Body of pancreas (tissue), 4 donors: ENCODE measurements at regions not wholly inside any gene's neighbourhood (a gene's known extent, or its start where the extent isn't known, plus 50 kb on each side); places are given as distances from the start of the nearest gene placed in this dataset.

Source experiments
- ATAC-seq: fragments of 150-250 bp; one replicate; pipeline ENCODE4 v1.9.1; 2016
- DNase-seq, 4 donors: peaks; one replicate each; pipeline ENCODE4 v3.0.0-alpha.2; 2019
- H3K27ac ChIP-seq, 4 donors: fragments of 200-600 bp; sonication (generic); 1 replicate in 3 of 4; 2 replicates in 1 of 4; pipeline versions ENCODE4 v1.5.1 to v1.6.1; 2016 to 2019; ENCODE audit warnings: mild to moderate bottlenecking in 1 of 4, mixed read lengths in 1 of 4, moderate library complexity in 1 of 4
- H3K27me3 ChIP-seq, 2 donors: fragments of 200-600 bp; sonication (generic); one replicate each; pipeline ENCODE4 v1.6.0; 2016; ENCODE audit warnings: mild to moderate bottlenecking in 1 of 2
- H3K36me3 ChIP-seq, 2 donors: fragments of 200-600 bp; sonication (generic); replicated peaks in 1 of 2; 2 replicates each; pipeline ENCODE4 v1.5.1; 2016; ENCODE audit warnings: low read depth in 2 of 2; ENCODE audit not compliant: insufficient read depth in 1 of 2
- H3K4me1 ChIP-seq: fragments of 200-600 bp; sonication (generic); one replicate; pipeline ENCODE4 v1.6.0; 2016
- H3K4me3 ChIP-seq, 2 donors: fragments of 200-600 bp; sonication (generic); 1 replicate in 1 of 2; 2 replicates in 1 of 2; pipeline ENCODE4 v1.5.1; 2016 to 2019
- H3K9me3 ChIP-seq, 3 donors: fragments of 200-600 bp; sonication (generic); 1 replicate in 2 of 3; 2 replicates in 1 of 3; pipeline ENCODE4 v1.5.1; 2016
- POLR2A ChIP-seq, 3 donors: fragments of 450-650 bp; IDR thresholded peaks; one replicate each; pipeline ENCODE4 v1.6.1; 2016; ENCODE audit warnings: antibody characterized with exemption in 3 of 3, mild to moderate bottlenecking in 2 of 3
- WGBS, 2 donors: methylation state at CpG; one replicate each; pipeline ENCODE4 v1.1.5; 2017; 5-methylcytosine and 5-hydroxymethylcytosine counted together
- intact Hi-C: fragments of 100-400 bp; cut with DNase I; formaldehyde crosslinking; loops from one replicate; pipeline ENCODE4 v1.15.1; 2023
- TF ChIP-seq, protein P1 (sequence below), 7 experiments: fragments of 450-650 bp in 4 of 7; fragments of 200-600 bp in 3 of 7; sonication (generic) in 3 of 7; IDR thresholded peaks; one replicate each; pipeline ENCODE4 v1.5.1; 2016 to 2019; ENCODE audit warnings: antibody characterized with exemption in 7 of 7

DNA sequence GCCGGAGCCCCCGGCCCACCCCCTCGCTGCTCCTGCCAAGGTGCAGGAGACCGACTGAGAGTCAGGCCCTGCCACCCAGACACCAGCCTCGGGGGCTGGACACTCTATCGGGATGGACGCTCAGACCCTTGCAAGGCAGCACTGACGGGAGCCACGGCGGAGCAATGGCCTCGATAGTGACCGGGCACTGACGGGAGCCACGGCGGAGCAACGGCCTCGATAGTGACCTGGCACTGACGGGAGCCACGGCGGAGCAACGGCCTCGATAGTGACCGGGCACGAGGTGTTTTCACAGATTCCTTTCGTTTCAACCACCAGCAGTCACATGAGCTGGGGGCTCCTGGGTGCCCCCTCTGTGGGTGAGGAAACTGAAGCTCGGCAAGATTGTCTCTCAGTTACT lies 123.6 kb upstream of the PPP1R26 start:
- 80 to 96% methylated on average over 14 to 25 of the region's 26 CpGs for WGBS, 2 donors
- DNase-seq (no peak), ATAC-seq (no peak)
- no peaks in the 10 kb centered on the region for H3K9me3 ChIP-seq
- no peaks in the 10 kb centered on the region for H3K4me1 ChIP-seq
- intact Hi-C loops: no loop called here
- no peaks in the 10 kb centered on the region for H3K27me3 ChIP-seq
- H3K4me3 ChIP-seq: no peak overlapping the region
- no peaks in the 10 kb centered on the region for H3K36me3 ChIP-seq
- no peak for TF ChIP-seq POLR2A (IDR thresholded peaks at IDR 0.05)
- TF ChIP-seq, protein P1, sequence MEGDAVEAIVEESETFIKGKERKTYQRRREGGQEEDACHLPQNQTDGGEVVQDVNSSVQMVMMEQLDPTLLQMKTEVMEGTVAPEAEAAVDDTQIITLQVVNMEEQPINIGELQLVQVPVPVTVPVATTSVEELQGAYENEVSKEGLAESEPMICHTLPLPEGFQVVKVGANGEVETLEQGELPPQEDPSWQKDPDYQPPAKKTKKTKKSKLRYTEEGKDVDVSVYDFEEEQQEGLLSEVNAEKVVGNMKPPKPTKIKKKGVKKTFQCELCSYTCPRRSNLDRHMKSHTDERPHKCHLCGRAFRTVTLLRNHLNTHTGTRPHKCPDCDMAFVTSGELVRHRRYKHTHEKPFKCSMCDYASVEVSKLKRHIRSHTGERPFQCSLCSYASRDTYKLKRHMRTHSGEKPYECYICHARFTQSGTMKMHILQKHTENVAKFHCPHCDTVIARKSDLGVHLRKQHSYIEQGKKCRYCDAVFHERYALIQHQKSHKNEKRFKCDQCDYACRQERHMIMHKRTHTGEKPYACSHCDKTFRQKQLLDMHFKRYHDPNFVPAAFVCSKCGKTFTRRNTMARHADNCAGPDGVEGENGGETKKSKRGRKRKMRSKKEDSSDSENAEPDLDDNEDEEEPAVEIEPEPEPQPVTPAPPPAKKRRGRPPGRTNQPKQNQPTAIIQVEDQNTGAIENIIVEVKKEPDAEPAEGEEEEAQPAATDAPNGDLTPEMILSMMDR (IDR thresholded peaks at IDR 0.05): no peak
- H3K27ac ChIP-seq: no peak overlapping the region

DNA sequence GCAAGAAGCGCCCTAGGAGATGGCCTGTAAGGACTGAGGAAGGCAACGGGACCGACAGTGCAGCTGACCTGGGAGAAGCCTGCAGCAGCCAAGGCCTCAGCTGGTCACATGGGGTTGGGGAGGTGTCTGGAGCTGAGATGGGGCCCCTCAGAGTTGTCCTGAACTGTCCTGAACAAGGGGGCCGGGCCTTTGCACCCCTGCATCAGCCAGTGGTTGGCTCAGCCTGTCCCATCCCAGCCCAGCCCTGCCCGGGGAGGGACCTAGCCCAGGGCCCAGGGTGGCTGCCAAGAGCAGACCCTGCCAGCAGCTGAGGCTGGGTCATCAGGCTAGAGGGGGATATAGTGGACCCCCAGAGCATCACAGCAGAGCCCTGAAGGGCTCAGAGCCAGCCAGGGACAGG lies 122.8 kb upstream of the PPP1R26 start:
- Histone ChIP-seq H3K36me3 (no peaks in the 10 kb centered on the region), H3K9me3 (no peaks in the 10 kb centered on the region), H3K4me3 (no peak overlapping the region), H3K27me3 (no peaks in the 10 kb centered on the region), H3K27ac (no peak overlapping the region), H3K4me1 (no peaks in the 10 kb centered on the region)
- intact Hi-C loops: no loop called here
- TF ChIP-seq, protein P1 (IDR thresholded peaks at IDR 0.05): no peak
- no peak for TF ChIP-seq POLR2A (IDR thresholded peaks at IDR 0.05)
- WGBS, 2 donors: 70 to 83% methylated on average over 4 to 5 of the region's 5 CpGs
- ATAC-seq (no peak), DNase-seq (no peak)

DNA sequence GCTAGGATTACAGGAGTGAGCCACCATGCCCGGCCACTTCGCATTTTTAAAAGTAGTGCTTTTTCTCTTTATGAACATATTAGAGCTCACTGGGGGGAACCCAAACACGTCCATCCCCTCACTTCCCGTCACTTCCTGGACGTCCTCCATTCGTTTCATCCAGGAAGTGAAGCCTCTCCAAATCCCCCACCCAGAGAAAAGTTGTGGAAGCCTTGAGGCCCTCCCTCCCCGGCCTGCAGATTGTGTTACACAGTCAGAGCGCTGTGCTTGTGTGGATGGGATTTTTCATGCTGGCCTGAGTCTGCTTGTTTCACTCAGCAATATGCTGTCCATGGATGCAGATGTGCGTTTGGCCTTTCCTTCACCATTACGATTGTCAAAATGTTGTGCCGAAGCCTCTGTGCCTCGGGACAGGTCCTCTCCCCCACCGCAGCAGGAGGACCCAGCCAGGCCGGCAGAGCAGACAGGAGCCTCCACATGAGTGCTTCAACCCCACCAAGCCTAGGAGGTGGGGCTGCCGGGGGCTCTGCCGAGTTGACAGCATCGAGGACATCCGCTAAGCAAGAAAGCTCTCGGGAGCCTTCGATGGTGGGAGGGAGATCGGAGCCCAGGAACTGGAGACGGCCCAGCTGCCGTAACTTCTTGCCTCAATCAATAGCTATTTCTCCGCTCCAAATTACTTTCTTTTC lies 121.6 kb upstream of the PPP1R26 start:
- TF ChIP-seq POLR2A (IDR thresholded peaks at IDR 0.05): no peak
- TF ChIP-seq, protein P1 (IDR thresholded peaks at IDR 0.05): no peak
- Histone ChIP-seq H3K4me1 (no peaks in the 10 kb centered on the region), H3K27me3 (no peaks in the 10 kb centered on the region), H3K36me3 (no peaks in the 10 kb centered on the region), H3K4me3 (no peak overlapping the region), H3K27ac (no peak overlapping the region), H3K9me3 (no peaks in the 10 kb centered on the region)
- WGBS, 2 donors: 55 to 64% methylated on average over 14 to 24 of the region's 24 CpGs
- no peak for DNase-seq
- no peak for ATAC-seq
- intact Hi-C loops: no loop called here

DNA sequence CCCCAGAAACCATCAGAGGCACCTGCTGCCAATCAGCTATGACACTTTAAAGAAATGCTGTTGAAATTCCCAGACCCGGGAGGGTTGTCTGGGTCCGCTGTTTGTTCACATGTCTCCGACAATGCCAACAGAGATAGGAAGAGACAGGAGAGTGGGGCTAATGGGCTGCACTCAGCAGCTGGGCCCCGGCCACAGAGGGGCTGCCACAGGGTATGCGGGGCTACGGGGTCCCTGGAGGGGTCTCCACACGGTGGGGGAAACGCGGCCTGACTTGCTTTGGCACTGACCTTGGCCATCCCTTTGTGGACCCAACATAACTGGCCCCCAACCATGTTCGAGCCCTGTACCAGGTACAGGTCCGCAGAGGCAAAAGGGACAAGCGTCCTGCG lies 121.0 kb upstream of the PPP1R26 start:
- 61 to 67% methylated on average over 9 to 12 of the region's 13 CpGs for WGBS, 2 donors
- TF ChIP-seq, protein P1 (IDR thresholded peaks at IDR 0.05): no peak
- TF ChIP-seq POLR2A (IDR thresholded peaks at IDR 0.05): no peak
- H3K4me1 ChIP-seq: no peaks in the 10 kb centered on the region
- intact Hi-C loops: no loop called here
- no peaks in the 10 kb centered on the region for H3K36me3 ChIP-seq
- ATAC-seq (no peak), DNase-seq (no peak)
- no peak overlapping the region for H3K4me3 ChIP-seq
- H3K27ac ChIP-seq: no peak overlapping the region
- H3K9me3 ChIP-seq: no peaks in the 10 kb centered on the region
- H3K27me3 ChIP-seq: no peaks in the 10 kb centered on the region

DNA sequence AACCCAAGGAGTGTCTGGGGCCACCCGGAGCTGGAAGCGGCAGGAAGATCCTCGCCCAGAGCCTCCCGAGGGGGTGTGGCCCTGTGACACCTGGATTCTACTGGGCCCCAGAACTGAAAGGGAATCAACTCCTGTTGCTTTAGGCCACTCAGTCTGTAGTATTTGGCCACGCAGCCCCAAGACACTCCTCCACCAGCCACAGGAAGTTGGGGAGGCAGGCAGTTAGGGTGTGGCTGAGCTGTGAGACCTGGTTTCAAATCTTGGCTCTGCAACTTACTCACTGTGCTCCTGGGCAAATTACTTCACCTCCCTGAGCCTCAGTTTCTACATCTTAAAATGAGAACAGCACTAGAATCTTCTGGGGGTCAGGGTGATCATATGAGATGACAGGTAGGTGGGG lies 119.8 kb upstream of the PPP1R26 start:
- DNase-seq (no peak), ATAC-seq (no peak)
- intact Hi-C loops: no loop called here
- H3K36me3 ChIP-seq: no peaks in the 10 kb centered on the region
- TF ChIP-seq, protein P1 (IDR thresholded peaks at IDR 0.05): no peak
- no peak for TF ChIP-seq POLR2A (IDR thresholded peaks at IDR 0.05)
- WGBS, 2 donors: 81 to 87% methylated on average over 3 to 5 of the region's 5 CpGs
- H3K4me1 ChIP-seq: no peaks in the 10 kb centered on the region
- no peaks in the 10 kb centered on the region for H3K9me3 ChIP-seq
- no peaks in the 10 kb centered on the region for H3K27me3 ChIP-seq
- no peak overlapping the region for H3K4me3 ChIP-seq
- H3K27ac ChIP-seq: no peak overlapping the region
